ENCODE measurements at regions not wholly inside any gene's neighbourhood (a gene's known extent, or its start where the extent isn't known, plus 50 kb on each side); places are given as distances from the start of the nearest gene placed in this dataset.

DNA sequence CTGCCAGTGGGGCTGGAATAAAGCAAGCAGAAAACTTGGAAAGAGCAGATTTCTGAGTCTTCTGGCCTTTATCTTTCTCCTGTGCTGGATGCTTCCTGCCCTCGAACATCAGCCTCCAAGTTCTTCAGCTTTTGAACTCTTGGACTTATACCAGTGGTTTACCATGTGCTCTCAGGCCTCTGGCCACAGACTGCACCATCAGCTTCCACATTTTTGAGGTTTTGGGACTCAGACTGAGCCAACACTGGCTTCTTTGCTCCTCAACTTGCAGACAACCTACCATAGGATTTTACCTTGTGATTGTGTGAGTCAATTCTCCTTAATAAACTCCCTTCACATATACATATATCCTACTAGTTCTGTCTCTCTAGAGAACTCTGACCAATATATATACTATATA is 706.6 kb downstream of the NR2F2 start:
- DNase-seq: no peak

DNA sequence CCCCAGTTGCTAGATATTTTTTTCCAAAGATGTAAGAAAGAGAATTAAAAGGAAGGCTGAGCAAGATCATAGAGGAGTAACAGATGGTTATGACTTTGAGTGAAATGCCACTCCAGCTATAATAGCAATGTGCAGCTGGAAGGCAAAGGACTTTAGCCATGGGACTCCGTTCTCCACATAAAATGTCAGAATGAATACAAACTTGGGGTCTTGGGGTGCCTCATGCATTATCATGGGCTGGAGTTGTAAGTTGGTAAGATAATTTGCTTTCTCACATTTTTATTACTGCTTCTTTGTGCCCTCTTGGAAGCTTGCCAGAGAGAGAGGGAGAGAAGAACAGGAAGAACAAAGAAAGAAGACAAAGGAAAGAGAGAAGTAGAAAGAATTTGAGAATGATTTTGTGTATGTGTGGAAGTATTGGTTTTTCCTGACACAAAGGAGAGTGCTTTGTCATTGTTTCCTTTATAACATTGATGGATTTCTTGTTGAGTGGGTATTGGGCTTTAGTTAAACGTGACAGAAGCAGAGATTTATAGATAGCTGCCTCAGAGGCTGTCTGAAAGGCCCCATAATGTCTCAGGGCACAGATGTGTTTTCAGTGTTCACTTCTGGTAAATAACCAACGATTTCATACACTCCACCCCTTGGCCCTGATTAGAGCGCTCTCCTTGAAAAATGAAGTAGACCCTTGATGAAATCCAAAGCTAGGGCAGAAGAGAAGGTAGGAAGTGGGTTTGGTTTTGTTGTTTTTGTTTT is 715.3 kb downstream of the NR2F2 start:
- no peak for DNase-seq

DNA sequence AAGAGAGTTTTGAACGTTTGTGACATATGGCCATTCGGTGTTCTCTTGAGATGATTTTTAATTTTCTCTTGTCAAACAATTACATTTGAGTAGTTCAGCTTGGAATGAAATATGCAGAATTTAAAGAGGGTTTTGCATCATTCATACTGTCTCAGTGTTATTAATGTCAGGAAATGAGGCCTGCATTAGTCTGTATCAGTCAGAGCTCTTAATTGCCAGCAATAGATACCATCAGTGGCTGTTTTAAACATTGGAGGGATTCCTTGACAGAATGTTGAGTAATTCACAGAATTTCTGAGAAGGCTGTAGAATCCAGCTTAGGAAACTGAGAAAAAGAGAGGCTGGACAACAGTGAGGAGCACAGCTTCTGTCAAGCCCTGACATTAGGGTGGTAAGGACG is 722.0 kb downstream of the NR2F2 start:
- DNase-seq: no peak

DNA sequence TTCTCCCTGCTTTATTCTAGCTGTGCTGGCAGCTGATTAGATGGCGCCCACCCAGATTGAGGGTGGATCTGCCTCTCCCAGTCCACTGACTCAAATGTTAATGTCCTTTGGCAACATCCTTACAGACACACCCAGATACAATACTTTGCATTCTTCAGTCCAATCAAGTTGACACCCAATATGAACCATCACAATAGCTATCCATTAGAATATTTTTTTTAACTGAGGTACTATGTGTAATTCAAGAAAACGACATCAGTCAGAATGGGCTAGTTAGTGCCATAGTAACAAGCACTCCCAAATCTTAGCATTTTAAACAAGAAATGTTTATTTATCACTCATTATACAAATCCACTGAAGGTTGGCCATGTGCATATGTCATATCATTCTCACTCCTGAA is 723.1 kb downstream of the NR2F2 start:
- DNase-seq: no peak

DNA sequence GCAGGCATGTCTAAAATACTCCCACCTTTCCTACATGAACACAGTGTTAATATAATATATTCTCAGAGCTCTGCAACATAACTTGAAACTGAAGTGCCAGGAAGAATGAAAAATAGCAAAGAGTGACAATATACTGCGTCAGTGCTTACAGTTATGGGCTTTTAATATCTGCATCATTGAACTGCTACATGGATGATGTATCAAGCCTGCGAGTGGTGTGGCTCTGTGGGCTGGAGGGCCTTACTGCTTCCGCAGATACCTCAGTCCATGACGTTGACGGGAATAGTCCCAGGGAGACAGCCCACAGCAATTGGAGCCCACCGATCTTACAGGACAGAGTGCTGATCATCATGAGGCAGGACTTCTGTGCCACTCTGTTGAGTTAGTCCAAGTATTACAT is 727.0 kb downstream of the NR2F2 start:
- no peak for DNase-seq

DNA sequence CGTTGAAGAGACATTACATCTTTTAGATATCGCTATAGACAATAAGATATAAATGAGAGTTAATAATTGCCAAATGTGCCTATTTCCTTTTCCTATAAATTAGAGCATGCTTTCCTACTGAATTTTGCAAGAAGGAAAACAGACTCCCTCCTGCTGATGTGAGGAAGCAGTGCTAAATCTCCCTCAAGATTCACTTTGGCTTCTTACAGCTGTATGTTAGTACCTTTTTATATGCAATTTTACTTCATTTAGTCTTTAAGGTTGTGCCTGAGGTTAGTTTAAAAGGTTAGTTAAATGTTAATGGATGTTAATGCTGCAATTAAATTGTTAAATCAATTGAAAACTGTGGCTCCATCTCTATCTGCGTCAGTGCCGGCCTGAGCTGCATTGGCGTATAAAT is 728.8 kb downstream of the NR2F2 start:
- no peak for DNase-seq

DNA sequence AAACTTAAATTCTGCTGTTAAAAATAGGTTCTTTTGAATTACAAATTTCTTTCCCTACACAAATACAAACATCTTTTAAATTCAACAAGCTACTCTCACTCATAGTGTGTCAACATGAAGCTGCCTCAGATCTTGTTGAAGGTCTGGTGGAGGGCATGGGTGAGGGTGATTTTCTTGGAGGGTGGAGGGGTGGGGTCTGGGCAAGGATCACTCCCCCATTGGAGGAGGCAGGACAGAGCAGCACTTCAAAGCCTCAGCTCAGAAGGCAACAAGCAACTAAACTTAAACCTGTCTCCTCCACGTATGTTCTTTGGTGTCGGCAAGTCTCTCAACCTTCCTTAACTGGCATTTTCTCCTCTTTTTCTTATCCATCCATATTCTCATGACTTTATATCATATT is 730.9 kb downstream of the NR2F2 start:
- no peak for DNase-seq

DNA sequence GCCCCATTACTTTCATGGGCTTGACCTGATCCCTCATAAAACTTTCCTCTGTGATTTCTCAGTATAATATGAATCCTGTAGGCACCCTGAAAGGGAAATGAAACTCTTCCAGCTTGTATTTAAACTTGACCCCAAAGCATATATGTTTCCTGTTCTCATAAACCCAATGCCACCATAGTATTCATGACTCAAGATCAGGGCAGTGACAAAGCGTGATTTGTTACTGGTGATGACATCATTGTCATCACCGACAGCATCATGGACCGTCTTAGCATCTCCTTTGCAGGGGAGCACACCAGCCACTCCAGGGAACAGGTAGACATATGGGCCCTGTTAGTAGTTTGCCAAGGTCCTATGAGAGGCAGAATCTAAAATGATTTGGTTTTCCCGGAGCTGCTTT is 741.2 kb downstream of the NR2F2 start:
- DNase-seq: no peak

DNA sequence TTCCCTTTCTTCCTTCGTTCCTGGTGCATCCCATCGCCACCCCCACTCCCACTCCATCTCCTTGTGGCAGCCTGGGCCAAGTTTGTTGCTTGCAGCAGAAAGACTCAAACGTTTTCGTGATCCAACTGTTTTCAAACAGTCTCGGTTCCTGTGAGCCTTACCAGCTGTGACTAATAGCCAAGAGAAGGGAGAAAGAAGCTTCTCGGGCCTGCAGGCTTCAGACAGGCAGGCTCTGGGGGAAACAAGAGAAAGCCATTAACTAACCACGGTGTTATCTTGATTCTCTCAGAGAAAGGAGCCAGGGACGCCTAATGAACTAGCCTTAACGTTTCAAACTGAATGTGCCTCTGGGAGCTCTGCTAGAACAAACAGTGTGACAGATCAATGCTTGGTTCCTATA is 742.0 kb downstream of the NR2F2 start:
- DNase-seq: no peak

DNA sequence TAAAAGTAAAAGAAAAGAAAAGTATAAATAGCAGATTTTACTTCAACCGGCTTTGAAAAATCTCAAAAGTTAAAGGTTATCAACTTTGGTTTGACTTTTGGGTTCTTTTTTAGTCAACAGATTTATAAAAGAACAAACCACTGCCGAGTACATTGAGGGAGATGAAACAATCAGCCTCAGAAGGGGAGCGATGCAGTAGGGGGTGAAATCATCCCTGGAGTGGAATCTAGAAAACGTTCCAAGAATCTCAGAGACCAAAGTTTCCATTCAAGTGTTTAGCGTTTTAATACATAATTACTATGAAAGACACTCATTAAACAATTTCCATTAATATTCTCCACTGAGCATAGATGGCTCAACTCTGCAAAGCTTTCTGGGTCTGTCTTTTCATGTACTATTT is 745.5 kb downstream of the NR2F2 start:
- DNase-seq: no peak

DNA sequence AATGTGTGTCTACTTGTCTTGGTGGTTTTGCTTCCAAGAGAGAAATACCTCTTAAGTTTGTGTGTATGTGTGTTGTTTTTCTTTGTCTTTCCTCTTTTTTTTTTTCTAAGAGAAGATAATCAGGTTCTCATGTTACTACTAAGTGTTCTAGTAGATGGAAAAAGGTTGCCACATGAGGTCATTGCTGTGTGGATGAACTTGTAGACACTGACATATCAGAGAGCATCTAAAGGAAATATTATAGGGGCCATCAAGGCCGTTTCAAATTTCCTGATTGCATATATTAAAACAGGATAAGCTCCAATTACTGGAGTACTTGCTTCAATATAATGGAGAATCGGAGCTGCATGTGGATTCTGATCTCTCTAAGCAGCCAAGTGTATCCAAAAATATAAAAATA is 747.5 kb downstream of the NR2F2 start:
- DNase-seq: no peak

DNA sequence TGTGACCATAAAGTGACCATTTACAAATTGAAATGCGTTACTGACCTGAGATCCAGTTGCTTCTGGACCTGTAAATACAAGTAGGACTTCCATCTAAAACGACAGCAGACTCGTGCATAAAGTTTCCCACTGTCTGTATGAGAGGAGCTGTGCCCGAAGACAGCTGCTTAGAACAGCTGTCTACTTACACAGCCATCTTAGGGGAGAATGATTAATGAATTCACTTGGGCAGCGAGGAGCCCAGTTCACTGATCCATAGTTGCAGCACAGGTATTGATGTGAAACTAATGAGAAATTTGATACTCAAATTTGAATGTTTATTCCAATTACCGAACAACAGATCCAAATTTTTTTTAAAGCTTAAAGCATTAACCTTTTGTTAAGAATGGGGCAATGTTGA is 748.1 kb downstream of the NR2F2 start:
- DNase-seq: no peak

DNA sequence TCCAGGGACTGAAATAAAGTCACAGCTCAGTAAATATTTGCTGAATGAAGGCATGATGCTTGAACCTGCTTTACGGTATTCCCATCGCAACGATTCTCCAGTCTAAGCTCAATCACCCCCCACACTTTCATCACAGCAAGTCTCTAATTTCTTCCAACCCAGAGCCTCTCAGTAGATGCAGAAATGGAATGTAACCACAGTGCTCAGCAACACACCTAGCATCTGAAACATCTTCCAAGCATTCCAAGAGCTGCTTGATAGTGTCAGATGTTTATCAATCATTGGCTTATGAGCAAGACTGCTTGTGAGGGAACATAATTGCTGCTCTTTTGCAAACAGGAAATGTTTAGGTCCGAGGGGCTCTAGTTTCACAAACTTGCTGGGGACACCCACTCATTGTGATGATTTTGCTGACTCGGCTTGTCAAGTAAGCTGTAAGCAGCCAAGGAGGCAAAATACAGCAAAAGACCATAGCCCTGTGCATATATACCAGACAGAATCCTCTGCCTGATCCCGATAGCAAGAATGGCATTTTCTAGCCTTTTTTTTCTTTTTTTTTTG is 751.2 kb downstream of the NR2F2 start:
- no peak for DNase-seq

DNA sequence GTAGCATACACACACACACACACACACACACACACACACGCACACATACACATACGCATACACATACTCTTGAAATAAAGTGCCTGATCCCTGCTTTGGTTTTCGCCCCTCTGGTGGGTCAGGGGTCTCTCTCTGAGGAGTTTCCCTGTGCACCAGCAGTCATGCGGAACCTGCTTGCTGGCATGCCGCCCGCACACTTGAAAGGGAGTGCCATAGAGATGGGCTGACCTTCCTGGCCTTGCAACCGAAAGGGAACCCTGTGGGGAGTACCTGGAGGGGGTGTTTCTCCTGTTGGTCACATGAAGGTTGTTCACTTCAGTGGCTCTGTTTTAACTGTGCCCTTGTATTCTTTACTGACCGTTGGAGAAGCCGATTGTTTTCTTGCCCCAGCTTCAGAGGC is 752.3 kb downstream of the NR2F2 start:
- DNase-seq: no peak

DNA sequence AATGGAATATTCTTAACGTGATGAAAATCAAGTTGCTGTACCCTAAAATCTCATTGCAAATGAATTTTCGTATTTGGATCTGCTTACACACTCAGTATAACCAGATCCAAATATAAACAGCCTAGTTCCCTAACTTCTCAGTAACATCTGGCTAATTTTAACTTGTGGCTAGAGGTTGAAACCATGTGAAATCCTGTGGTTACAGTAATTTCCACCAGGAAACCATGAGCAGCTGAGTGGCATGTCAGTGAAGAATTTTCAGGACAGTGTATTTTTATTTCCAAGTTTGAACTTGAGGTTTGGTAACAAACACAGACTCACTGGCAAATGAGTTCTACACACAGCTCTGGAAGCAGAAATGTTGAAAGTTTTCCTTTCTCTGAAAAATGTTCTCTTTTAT is 754.1 kb downstream of the NR2F2 start:
- no peak for DNase-seq

DNA sequence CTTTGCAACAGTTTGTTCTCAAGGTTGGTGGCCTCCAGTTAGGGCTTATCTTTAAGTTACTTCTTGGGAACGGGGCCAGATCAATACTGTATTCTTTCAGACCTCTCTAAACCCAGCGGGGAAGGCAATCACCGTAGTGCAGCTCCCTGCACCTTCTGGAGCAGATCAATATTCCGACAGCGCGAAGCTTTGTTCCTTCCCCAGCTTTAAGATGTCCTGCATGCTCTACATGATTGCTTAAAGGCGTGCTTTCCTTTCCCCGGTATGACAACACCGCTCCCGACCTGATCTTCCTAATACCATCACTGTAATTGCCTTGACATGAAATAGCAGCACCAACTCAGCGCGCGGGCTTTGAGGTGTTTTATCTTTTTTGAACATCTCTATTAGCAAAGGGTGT is 755.2 kb downstream of the NR2F2 start:
- no peak for DNase-seq

DNA sequence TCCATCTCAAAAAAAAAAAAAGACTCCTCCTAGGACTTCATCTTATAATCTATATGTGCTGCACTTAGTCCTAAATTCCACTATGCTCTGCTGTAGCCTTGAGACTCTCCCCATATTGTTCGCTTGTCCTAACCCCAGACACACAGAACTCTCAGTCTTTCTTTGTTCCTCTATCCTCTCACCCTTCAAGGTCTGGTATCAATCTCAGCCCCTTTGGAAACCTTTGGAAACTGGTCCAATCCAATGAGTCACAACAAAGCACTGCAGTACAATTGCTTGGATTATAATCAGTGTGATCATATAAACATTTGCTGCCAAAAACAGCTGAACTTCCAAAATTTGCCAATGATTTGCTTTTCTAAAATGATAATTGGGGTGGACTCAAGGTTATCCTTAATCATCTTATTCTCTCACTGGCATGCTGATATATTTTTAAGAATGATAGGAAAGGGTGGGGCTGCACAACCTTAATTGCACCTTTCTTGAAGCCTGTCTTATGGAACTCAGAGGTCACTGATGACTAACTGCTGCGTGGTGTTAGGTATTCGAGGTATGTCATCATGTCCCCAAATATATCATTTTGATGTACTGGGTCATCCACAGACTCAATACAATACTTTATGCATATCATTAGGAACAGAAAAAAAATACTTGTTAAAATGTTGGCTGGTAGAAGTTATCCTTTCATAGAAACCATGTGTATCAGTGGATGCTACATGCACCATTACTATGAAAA is 756.7 kb downstream of the NR2F2 start:
- no peak for DNase-seq

DNA sequence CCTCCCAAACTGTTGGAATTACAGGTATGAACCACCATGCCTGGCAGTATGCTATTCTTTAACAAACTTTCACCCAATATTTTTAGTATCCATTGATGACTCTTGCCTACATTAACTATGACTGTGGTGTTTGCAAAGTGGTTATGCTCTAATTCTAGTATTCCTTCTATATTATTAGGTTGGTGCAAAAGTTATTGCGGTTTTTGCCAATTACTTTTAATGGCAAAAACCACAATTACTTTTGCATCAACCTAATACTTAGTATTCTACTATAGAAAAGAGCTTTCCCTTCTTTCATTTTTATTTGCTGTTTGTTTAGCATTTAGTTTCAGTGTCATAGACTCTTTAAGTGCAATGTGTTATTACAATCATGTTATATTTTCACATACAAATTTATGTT is 760.6 kb downstream of the NR2F2 start:
- no peak for DNase-seq

DNA sequence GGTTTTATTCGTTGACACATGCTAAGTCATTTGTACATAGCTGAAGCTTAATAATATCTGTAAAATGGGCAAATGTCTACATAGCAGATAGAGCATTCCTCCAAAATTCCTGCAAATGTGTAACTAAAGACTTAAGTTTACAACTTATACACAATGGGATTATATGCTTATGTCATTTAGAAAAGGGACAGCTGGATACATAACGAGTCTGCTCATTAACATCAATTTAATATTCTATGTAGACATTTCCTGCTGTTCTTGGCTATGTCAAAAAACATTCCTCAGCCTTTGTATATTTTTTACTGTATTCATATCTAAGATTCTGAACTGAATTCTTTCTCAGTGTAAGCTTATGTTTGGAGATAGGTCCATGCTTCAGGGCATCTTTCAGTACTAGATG is 762.2 kb downstream of the NR2F2 start:
- no peak for DNase-seq

DNA sequence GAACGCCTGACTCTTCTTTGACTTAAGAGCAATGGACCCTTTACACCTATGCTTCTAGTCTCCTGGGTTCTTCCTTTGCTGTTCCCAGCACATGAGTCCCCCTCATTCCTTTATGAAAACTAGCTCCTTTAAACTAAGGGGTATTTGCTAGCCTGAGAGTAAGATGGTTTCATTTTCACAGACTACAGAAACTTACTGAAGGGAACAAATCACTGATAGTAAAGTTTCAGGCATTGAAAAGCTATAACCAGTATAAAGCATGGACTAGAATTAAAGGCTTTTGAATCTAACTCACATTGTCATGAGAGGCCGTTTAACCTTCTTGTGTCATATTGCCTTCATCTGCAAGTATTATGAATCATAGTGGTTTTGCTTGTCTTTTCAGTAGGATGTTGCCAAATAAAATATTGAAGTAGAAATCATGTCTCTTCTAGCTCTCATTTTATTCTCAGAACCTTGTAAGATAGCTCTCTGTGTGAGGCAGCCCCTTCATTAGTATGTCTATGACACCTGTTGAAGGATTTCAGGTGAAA is 765.9 kb downstream of the NR2F2 start:
- DNase-seq: no peak

DNA sequence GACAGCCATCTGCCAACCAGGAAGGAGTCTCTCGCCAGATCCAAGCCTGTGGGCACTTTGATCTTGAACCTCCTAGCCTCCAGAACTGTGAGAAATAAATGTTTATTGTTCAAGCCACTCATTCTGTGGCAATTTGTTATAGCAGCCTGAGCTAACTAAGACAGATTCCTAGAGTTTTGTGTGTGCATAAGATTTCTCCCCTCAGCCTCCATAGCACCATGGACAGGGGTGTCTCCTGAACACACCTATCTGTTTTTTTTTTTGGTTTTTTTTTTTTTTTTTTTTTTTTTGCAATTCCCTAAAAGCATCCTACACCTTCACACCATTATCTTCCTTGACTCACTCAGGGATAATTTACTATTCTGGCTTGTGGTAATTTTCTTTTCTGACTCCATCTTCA is 768.5 kb downstream of the NR2F2 start:
- DNase-seq: no peak

DNA sequence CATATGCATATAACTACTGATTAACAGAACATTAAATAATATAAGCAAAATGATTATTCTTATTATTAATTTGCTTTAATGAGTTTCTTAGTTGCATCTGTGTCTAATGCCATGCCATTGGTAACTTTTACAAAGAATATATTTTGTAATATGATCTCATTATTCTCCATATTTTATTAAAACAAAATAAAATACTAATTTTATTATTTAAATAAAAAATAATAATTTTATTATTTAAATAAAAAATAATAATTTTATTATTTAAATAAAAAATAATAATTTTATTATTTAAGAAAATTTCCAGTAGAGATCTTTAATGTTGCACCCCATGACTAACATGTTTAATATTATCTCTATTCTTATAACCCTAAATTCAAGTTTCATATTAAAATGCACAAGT is 771.1 kb downstream of the NR2F2 start:
- no peak for DNase-seq

DNA sequence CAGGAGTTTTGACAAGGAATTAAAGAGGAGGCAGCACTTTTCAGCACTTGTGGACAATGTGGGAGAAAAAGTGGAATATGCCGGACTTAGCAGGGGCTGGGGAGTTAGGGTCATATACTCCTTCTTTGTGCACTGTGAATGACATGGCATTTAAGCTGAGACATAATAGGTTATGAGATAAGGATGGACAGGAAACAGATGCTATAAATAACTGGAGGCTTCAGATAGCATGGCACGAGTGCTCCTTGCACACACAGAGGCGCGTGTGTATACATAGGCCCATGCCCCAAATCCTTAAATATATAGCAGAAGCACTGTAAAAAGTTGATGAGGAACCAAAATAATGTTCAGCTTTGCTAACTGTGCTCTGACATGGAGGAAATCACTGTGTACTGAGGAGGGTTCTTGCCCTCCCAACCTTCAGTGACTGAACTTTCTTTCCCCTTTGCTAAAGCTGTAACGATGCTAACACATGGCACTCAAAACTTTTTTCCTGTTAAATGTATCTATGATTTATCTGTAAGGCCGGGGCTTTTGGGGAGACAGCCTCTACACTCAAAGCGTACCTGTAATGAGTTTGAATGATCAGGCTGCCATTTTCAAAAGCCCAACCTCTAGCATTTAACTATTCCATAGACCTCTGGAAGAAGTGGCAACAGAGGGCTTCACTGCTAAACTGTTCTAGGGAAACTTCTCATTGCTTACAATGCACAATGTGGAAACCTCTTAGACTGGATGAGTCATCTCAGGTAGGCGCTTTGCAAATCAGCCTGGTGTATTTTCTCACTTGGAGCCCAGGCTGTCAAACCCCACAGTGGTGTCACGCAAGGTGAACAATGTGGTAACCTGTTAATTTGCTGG is 784.6 kb downstream of the NR2F2 start:
- DNase-seq: no peak

DNA sequence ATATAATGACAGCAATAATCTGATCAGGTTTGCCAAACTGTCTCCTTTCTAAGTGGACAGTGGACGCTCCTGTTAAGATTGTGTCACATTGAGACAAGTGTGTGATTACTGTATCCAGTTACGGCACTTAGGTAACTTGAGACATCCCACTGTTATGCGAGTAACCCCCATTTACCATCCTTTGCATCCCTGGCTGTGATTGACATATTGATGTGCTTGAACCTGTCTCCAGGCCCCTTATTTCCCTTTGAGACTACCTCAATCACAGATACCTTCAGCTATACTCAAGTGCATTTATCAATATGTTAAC is 785.2 kb downstream of the NR2F2 start:
- no peak for DNase-seq

All from DMS 273 treated with DMSO at 0.1 percent for 48 hours (cell line).